Skeletal muscle tissue (tissue), 3 donors: ENCODE measurements at regions not wholly inside any gene's neighbourhood (a gene's known extent, or its start where the extent isn't known, plus 50 kb on each side); places are given as distances from the start of the nearest gene placed in this dataset.

Experiments used
- H3K27ac ChIP-seq: one replicate; pipeline ENCODE4 v1.7.0; 2013; ENCODE audit warnings: mild to moderate bottlenecking, low read depth, low read length, inconsistent platforms
- H3K27me3 ChIP-seq, 3 donors: one replicate each; pipeline ENCODE4 v1.7.0; 2013; ENCODE audit warnings: low read length in 3 of 3; ENCODE audit not compliant: control insufficient read depth in 3 of 3, insufficient read depth in 3 of 3
- H3K36me3 ChIP-seq, 3 donors: one replicate each; pipeline ENCODE4 v1.7.0; 2013; ENCODE audit warnings: low read length in 3 of 3; ENCODE audit not compliant: control insufficient read depth in 3 of 3, insufficient read depth in 3 of 3
- H3K4me1 ChIP-seq, 3 donors: one replicate each; pipeline ENCODE4 v1.7.0; 2013; ENCODE audit warnings: low read length in 3 of 3, mild to moderate bottlenecking in 3 of 3; ENCODE audit not compliant: control insufficient read depth in 3 of 3, insufficient read depth in 3 of 3
- H3K4me3 ChIP-seq, 3 donors: one replicate each; pipeline ENCODE4 v1.7.0; 2013; ENCODE audit warnings: low read length in 3 of 3
- H3K9ac ChIP-seq, 3 donors: one replicate each; pipeline ENCODE4 v1.7.0; 2013; ENCODE audit warnings: low read length in 3 of 3, mild to moderate bottlenecking in 3 of 3, moderate library complexity in 2 of 3, low read depth in 1 of 3
- H3K9me3 ChIP-seq, 3 donors: one replicate each; pipeline ENCODE4 v1.7.0; 2013; ENCODE audit warnings: low read length in 3 of 3; ENCODE audit not compliant: control insufficient read depth in 3 of 3
- donor health status: Osteomylitis.

DNA sequence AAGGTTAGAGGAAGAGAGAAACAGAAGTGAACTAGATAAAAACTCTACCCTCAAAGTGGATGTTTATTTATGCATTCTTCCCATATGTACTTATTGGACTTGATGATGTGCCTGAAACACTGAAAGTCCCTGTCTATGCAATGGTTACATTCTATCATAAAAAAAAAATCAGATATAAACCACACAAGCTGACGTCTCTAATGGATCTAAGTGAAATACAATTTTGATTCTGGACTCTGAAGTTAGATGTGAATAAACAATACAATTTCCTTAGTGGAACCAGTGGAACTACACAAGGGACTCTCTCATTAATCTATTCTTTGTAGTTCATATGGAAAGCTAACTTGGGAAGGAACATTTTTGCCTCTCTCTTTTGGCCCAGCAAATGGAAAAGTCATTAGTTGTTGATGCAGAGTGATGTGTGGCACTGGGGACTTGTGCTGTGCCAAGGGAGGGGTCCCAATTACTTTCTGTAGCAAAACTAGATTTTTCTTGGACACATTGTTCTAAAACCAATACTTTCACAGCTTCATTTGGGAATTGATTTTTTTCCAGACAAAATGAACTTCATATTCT lies 376.8 kb downstream of the TRIB2 start:
- H3K9ac ChIP-seq = no peak overlapping the region
- H3K4me3 ChIP-seq = no peak overlapping the region
- no peaks in the 10 kb centered on the region for H3K4me1 ChIP-seq
- no peaks in the 10 kb centered on the region for H3K9me3 ChIP-seq
- no peaks in the 10 kb centered on the region for H3K36me3 ChIP-seq
- H3K27ac ChIP-seq = no peak overlapping the region
- H3K27me3 ChIP-seq = no peaks in the 10 kb centered on the region

DNA sequence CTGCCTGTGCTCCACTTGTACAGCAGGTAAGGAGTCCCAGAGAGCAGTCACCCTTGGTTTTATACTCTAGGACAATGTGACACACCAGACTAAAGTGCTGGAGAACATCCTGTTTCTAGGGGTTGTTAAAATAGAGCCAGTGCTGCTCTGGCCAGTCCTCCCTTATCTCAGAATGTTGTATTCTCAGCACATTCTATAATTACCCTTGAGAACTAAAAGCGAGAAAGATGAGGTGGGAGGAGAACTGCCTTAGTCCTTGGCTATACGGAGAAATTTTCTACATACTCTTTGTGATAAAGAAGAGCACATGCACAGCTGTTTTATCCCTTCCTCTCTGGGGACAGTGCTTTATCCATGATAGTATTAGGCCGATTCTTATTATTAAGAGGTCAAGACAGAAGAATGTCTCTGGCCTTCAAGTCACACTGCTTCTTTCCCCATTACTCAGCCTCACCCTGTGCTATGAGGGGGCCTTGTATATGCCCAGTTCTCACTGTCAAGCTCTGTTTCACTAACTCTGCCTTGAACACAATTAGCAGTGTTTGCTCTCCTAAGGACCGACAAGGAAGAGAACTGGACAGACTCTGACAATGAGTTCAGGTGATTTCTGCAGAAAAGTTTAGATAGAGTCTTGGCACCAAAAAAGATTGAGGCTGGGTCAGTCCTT lies 385.8 kb downstream of the TRIB2 start:
- Histone ChIP-seq H3K27ac (no peak overlapping the region), H3K9me3 (no peaks in the 10 kb centered on the region), H3K4me3 (no peak overlapping the region), H3K36me3 (no peaks in the 10 kb centered on the region), H3K27me3 (no peaks in the 10 kb centered on the region), H3K4me1 (no peaks in the 10 kb centered on the region), H3K9ac (no peak overlapping the region)

DNA sequence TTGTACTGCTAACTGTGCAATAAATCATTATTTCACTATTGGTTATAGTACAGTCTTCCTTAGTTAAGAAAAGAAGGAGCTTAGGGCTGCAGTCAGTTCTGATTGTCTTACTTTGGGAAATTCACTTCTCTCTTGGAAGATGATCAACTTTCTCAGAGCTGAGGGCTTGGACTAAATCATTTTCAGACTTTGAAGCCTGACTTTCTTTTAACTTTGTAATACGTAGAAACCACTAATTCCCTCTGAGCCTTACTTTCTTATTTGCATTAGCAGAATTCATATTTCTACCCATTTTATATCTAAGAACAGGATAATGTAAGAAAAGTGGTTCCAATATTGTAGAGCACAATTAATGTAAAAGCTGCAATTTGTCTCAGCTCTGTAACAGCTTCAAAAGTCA lies 386.4 kb downstream of the TRIB2 start:
- Histone ChIP-seq H3K4me1 (no peaks in the 10 kb centered on the region), H3K4me3 (no peak overlapping the region), H3K9me3 (no peaks in the 10 kb centered on the region), H3K27me3 (no peaks in the 10 kb centered on the region), H3K36me3 (no peaks in the 10 kb centered on the region), H3K27ac (no peak overlapping the region), H3K9ac (no peak overlapping the region)

DNA sequence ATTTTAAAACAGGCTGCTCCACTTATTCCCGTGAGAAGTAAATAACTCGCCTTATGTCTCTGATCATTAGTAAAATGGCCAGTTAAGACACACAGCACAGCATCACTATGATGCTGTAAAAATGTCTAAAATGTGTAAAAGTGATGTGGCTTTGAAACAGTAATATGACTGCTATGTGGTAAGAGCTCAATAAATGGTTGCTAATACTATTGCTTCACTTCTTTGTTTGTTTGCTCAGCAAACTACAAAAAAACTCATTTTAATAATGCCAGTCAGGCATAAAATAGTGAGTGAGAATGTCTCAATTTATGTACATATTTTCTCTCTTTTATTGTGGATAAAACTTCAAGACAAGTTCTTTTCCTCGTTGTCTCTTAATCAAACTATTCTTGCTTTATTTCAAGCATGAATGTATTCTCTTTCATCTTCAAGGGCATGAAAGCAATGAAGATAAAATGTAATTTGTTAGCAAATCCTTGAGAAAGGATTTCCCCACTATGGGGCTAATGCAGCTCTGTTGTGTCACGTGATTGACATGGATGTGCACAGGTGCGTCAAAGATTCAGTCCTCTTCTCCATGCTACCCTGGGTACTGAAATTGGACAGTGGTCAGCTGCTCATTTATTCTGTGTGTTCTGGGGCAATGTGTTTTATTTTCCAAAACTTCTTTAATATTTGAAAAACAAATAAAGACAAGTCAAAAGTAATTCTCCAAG lies 387.2 kb downstream of the TRIB2 start:
- H3K9me3 ChIP-seq = no peaks in the 10 kb centered on the region
- no peak overlapping the region for H3K9ac ChIP-seq
- no peaks in the 10 kb centered on the region for H3K36me3 ChIP-seq
- H3K4me3 ChIP-seq = no peak overlapping the region
- H3K27me3 ChIP-seq = no peaks in the 10 kb centered on the region
- H3K4me1 ChIP-seq = no peaks in the 10 kb centered on the region
- H3K27ac ChIP-seq = no peak overlapping the region

DNA sequence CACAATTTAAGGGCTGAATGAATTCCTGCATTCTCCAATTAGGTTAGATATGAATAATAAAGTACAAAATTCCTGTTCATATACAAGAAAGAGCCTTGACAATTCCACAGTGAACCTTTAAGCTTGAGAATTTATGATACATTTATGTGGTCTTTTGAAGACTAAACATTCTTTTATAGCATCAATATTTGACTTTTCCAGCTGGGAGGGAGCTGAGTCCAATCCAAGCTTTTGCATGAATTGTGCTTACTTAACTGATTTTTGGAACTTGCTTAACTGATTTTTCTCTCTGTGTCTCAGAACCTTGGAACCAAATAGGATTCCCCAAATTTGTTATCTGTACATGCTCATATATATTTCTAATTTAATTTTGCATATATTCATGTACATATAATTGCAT lies 388.0 kb downstream of the TRIB2 start:
- Histone ChIP-seq H3K27ac (no peak overlapping the region), H3K4me1 (no peaks in the 10 kb centered on the region), H3K27me3 (no peaks in the 10 kb centered on the region), H3K36me3 (no peaks in the 10 kb centered on the region), H3K9me3 (no peaks in the 10 kb centered on the region), H3K9ac (no peak overlapping the region), H3K4me3 (no peak overlapping the region)

DNA sequence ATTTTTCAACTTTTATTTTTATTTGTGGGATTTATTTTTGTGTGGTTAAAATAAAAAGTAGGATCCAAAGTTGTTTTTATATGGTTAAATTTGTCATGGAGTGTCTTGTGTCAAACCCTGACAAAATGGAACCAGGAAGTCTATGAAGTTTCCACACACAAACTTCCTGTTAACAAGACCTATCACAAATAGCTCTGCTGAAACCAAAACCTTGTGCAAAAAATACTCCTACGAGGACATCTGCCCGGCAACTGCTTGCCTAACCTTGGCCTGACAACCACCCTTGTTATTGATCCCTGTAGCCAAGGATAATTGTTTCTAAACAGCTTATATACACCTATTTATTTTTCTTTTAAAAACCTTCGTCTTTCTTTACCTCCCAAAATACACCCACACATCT lies 389.6 kb downstream of the TRIB2 start:
- Histone ChIP-seq H3K4me3 (no peak overlapping the region), H3K27me3 (no peaks in the 10 kb centered on the region), H3K9me3 (no peaks in the 10 kb centered on the region), H3K27ac (no peak overlapping the region), H3K4me1 (no peaks in the 10 kb centered on the region), H3K9ac (no peak overlapping the region), H3K36me3 (no peaks in the 10 kb centered on the region)

DNA sequence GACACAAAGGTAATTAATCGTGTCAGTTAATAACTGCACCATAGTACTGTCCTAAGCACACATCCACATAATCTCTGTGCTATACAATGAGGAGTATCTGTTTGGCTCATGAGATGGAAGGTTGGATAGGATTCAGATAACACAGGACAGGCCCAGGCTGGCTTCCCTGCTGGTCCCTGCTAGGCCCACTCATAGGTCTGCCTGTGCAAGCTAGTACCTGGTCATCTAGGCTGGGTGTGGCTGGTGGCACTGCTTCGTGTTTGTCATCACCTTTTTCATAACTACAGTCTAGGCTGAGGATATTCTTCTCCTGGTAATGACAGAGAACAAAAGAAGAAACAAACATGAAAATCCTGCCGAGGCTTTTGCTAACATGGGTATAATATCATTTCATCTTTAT lies 392.8 kb downstream of the TRIB2 start:
- no peaks in the 10 kb centered on the region for H3K9me3 ChIP-seq
- no peaks in the 10 kb centered on the region for H3K27me3 ChIP-seq
- no peaks in the 10 kb centered on the region for H3K36me3 ChIP-seq
- no peak overlapping the region for H3K27ac ChIP-seq
- H3K4me3 ChIP-seq = no peak overlapping the region
- no peaks in the 10 kb centered on the region for H3K4me1 ChIP-seq
- H3K9ac ChIP-seq = no peak overlapping the region

DNA sequence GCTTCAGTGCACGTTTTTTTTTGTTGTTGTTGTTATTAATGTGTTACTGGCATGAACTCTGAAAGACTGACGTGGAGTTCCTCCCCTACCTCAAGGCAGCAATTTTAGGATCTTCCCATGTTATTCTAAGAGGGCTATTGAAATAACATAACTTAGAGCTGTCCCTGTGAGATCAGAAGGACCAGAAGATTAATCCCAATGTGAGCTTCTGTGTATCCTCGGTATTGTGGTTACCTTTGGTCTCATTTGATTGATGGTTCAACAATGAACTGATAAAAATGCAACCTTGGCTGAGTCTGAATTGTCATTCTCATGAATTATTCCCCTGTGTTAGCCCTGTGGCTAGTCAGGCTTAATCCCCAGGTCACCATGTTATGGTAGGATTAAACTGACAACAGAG lies 394.1 kb downstream of the TRIB2 start:
- Histone ChIP-seq H3K36me3 (no peaks in the 10 kb centered on the region), H3K27me3 (no peaks in the 10 kb centered on the region), H3K9ac (no peak overlapping the region), H3K9me3 (no peaks in the 10 kb centered on the region), H3K27ac (no peak overlapping the region), H3K4me3 (no peak overlapping the region), H3K4me1 (no peaks in the 10 kb centered on the region)

DNA sequence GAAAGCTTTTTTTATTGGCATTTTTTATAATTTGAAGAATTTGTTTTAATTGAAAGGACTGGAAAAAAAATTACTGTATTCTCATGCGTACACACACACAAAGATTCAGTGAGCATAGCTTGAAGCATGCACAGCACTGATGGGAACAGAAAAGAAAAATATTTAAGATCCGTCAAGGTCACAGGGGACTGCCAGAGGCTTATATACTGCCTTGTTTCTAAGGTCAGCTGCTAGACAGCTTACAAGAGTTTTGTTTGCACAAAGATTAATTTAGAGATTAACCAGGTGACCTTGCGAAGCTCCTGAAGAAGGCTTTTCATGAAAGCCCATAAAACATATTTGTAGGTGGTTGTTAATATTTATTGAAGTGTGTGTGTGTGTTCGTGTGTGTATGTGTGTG lies 396.3 kb downstream of the TRIB2 start:
- Histone ChIP-seq H3K27ac (no peak overlapping the region), H3K9me3 (no peaks in the 10 kb centered on the region), H3K4me1 (no peaks in the 10 kb centered on the region), H3K4me3 (no peak overlapping the region), H3K27me3 (no peaks in the 10 kb centered on the region), H3K36me3 (no peaks in the 10 kb centered on the region), H3K9ac (no peak overlapping the region)

DNA sequence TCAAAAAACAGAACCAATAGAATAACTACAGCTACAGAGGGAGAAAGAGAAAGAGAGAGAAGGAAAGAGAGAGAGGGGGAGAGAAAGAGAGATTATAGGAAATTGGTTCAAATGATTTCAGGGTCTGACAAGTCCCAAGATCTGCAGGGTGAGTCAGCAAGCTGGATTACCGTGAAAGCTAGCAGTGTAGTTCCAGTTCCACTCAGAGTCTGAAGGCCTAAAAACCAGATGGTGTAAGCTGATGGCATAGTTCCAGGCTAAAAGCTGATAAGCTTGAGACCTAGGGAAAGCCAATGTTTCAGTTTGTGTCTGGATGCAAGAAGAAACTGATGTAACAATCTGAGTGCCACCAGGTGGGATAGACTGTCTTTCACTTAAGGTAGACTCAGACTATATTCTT lies 397.7 kb downstream of the TRIB2 start:
- no peaks in the 10 kb centered on the region for H3K36me3 ChIP-seq
- no peak overlapping the region for H3K27ac ChIP-seq
- H3K9ac ChIP-seq = no peak overlapping the region
- no peaks in the 10 kb centered on the region for H3K9me3 ChIP-seq
- H3K4me1 ChIP-seq = no peaks in the 10 kb centered on the region
- H3K27me3 ChIP-seq = no peaks in the 10 kb centered on the region
- H3K4me3 ChIP-seq = no peak overlapping the region
